OCI-LY3 (cell line): ENCODE measurements at regions not wholly inside any gene's neighbourhood (a gene's known extent, or its start where the extent isn't known, plus 50 kb on each side); places are given as distances from the start of the nearest gene placed in this dataset.

ENCODE experiments used
- H2AFZ ChIP-seq: fragments of 200-600, 300-600 bp; shearing (Covaris generic); 2 replicates; pipeline ENCODE4 v1.6.0; 2014; ENCODE audit warnings: antibody characterized with exemption, low read depth, low read length
- H3K27ac ChIP-seq: fragments of 200-600, 300-600 bp; sonication (generic); 2 replicates; pipeline ENCODE4 v1.5.1; 2014; ENCODE audit warnings: mild to moderate bottlenecking, low read length, moderate library complexity, mixed read lengths
- H3K27me3 ChIP-seq: fragments of 200-600, 300-600 bp; sonication (generic); 2 replicates; pipeline ENCODE4 v1.6.1; 2014; ENCODE audit warnings: low read depth, low read length, mixed read lengths
- H3K36me3 ChIP-seq: fragments of 200-600, 300-600 bp; sonication (generic); replicated peaks from 2 replicates; pipeline ENCODE3; 2014; ENCODE audit warnings: low read depth, low read length, mixed read lengths
- H3K4me1 ChIP-seq: fragments of 300-600, 200-600 bp; sonication (generic); 2 replicates; pipeline ENCODE4 v1.6.1; 2014; ENCODE audit warnings: low read length, mixed read lengths
- H3K4me2 ChIP-seq: fragments of 200-600, 300-600 bp; sonication (generic); 2 replicates; pipeline ENCODE4 v1.6.1; 2014; ENCODE audit warnings: low read length, mixed read lengths
- H3K4me3 ChIP-seq: fragments of 300-600, 200-600 bp; sonication (generic); 2 replicates; pipeline ENCODE4 v1.5.1; 2014; ENCODE audit warnings: antibody characterized with exemption, mild to moderate bottlenecking, low read length, moderate library complexity
- H3K79me2 ChIP-seq: fragments of 300-600, 200-600 bp; shearing (Covaris generic); 2 replicates; pipeline ENCODE4 v1.6.1; 2014; ENCODE audit warnings: mild to moderate bottlenecking, low read length, mixed read lengths
- H3K9ac ChIP-seq: fragments of 300-600, 200-600 bp; shearing (Covaris generic); 2 replicates; pipeline ENCODE4 v1.6.0; 2014; ENCODE audit warnings: mild to moderate bottlenecking, low read length, moderate library complexity
- H3K9me3 ChIP-seq: fragments of 200-600, 300-600 bp; shearing (Covaris generic); 2 replicates; pipeline ENCODE4 v1.6.1; 2014; ENCODE audit warnings: low read length, mixed read lengths; ENCODE audit not compliant: insufficient read depth
- H4K20me1 ChIP-seq: fragments of 200-600, 300-600 bp; sonication (generic); 2 replicates; pipeline ENCODE4 v1.6.1; 2016; ENCODE audit warnings: low read length, mixed read lengths; ENCODE audit not compliant: insufficient read depth
- EZH2phosphoT487 ChIP-seq: fragments of 200-600 bp; shearing (Covaris generic); IDR thresholded peaks from 2 replicates; pipeline ENCODE4 v1.6.1; 2018; ENCODE audit warnings: antibody characterized with exemption, mixed run types, low read depth
- TF ChIP-seq, protein P1 (sequence below): fragments of 200-600, 300-600 bp; sonication (generic); IDR thresholded peaks from 2 replicates; pipeline ENCODE4 v1.5.1; 2014; ENCODE audit warnings: antibody characterized with exemption, low read length, low read depth

- H2AFZ ChIP-seq = peak overlapping the region; percentile 39; the same call in 1 of the 2 replicates
- peaks cover 15% of the 10 kb centered on the region for H3K4me1 ChIP-seq
- peak overlapping the region; percentile 76 for H3K4me3 ChIP-seq
- no peaks in the 10 kb centered on the region for H3K27me3 ChIP-seq
- peak overlapping the region; percentile 60 for H3K27ac ChIP-seq
- no peaks in the 10 kb centered on the region for H3K79me2 ChIP-seq
- no peaks in the 10 kb centered on the region for H4K20me1 ChIP-seq
- no peaks in the 10 kb centered on the region for H3K36me3 ChIP-seq
- peak overlapping the region; percentile 75 for H3K9ac ChIP-seq
- no peak for TF ChIP-seq EZH2phosphoT487
- TF ChIP-seq, protein P1, sequence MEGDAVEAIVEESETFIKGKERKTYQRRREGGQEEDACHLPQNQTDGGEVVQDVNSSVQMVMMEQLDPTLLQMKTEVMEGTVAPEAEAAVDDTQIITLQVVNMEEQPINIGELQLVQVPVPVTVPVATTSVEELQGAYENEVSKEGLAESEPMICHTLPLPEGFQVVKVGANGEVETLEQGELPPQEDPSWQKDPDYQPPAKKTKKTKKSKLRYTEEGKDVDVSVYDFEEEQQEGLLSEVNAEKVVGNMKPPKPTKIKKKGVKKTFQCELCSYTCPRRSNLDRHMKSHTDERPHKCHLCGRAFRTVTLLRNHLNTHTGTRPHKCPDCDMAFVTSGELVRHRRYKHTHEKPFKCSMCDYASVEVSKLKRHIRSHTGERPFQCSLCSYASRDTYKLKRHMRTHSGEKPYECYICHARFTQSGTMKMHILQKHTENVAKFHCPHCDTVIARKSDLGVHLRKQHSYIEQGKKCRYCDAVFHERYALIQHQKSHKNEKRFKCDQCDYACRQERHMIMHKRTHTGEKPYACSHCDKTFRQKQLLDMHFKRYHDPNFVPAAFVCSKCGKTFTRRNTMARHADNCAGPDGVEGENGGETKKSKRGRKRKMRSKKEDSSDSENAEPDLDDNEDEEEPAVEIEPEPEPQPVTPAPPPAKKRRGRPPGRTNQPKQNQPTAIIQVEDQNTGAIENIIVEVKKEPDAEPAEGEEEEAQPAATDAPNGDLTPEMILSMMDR = peak; percentile 13; the same call in 1 of the 2 replicates
- H3K4me2 ChIP-seq = peak overlapping the region; percentile 77
- H3K9me3 ChIP-seq = no peaks in the 10 kb centered on the region
Measured at GRCh38 chr10:89837165-89838043, 136.0 kb downstream of the KIF20B start.

DNA sequence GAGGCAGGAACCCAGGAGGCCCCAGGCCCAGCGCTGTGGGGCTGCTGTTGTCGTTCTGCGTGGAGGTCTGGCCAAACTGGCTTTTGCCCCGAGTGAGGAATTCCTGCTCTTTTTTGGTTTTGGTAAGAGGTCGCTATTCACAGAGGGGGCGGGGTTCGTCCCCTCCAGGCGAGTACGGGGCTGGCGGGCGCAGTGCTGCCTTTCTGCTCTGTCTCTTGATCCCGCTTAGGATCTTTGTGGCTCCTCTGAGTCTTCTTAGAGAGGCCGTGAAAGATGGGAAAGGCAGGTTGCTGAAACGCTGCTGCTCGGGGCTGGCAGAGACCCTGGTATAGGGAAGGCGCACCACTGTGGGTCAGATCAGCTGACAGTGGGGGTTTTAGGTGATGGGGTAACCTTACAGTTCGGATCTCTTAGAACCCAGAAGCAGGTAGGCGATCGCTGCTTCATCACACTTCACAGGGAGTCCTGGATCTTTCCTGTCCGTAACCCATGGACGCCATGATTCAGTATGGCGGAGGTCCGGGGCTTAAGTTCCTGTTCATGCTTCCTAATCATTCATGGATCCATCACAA, 136.7 kb downstream of the KIF20B start:
- no peaks in the 10 kb centered on the region for H3K79me2 ChIP-seq
- peak overlapping the region; percentile 77 for H3K4me2 ChIP-seq
- H4K20me1 ChIP-seq = no peaks in the 10 kb centered on the region
- H3K4me1 ChIP-seq = peaks cover 15% of the 10 kb centered on the region
- no peaks in the 10 kb centered on the region for H3K9me3 ChIP-seq
- peak overlapping the region; percentile 60 for H3K27ac ChIP-seq
- peak overlapping the region; percentile 76 for H3K4me3 ChIP-seq
- H3K9ac ChIP-seq = peak overlapping the region; percentile 75
- TF ChIP-seq, protein P1 = no peak
- TF ChIP-seq EZH2phosphoT487 = no peak
- no peaks in the 10 kb centered on the region for H3K27me3 ChIP-seq
- H3K36me3 ChIP-seq = no peaks in the 10 kb centered on the region
- H2AFZ ChIP-seq = peak overlapping the region; percentile 39; the same call in 1 of the 2 replicates

DNA sequence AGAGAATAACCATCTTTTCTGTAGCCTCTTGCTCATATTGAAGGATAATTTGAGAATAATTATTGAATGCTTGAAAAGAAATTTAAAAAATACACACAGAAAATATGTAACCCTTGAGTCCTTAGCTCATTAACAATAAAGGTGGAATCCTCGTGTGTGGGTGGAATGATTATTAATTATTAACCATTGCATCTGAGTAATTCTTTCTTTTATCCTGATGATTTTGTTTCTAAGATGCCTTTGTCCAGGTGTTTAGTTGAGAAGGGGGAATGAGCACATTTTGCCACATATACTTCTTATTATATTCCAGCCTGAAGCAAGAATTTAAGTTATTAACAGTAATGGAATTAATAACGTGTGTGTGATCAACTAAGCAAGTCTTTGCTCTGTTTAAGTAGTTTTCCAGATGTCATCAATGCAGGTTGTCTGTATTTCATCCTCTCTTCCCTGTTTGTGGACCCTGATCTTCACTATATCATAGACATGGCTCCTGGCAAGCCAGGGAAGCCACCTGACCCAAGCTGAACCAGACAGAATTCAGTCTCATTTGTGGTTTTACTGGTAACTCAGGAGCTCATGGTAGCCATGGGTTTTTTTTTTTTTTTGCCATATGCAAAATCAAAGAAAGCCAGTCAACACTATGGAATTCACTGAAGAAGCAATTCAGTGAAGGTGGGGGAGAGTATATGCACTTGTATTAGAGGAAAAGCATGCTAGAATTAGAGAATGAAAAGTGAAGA, 144.3 kb downstream of the KIF20B start:
- Histone ChIP-seq H3K9ac (no peak overlapping the region), H4K20me1 (no peaks in the 10 kb centered on the region), H3K79me2 (no peaks in the 10 kb centered on the region), H2AFZ (no peak overlapping the region), H3K27me3 (no peaks in the 10 kb centered on the region), H3K4me3 (no peak overlapping the region), H3K4me2 (no peak overlapping the region), H3K4me1 (peaks cover 7% of the 10 kb centered on the region), H3K9me3 (no peaks in the 10 kb centered on the region), H3K36me3 (no peaks in the 10 kb centered on the region), H3K27ac (no peak overlapping the region)
- no peak for TF ChIP-seq EZH2phosphoT487
- TF ChIP-seq, protein P1 = no peak

DNA sequence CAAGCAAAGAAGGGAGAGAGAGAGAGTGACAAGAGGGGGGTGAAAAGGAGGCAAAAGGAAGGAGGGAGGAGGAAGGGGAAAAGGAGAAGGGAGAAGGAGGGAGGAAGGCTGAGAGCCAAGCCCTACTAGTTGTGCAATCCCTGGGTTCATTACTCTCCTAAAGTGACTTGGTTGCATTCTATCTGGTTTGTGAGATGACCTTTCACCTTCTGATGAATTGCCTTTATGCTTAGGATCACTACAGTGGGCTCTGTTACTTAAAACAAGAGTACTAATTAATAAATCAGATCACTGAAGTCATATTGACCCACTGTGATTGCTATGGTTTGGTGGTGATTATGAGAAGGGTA, 144.9 kb downstream of the KIF20B start:
- H3K4me2 ChIP-seq = no peak overlapping the region
- no peaks in the 10 kb centered on the region for H3K79me2 ChIP-seq
- H3K27me3 ChIP-seq = no peaks in the 10 kb centered on the region
- no peak overlapping the region for H3K4me3 ChIP-seq
- no peak overlapping the region for H3K9ac ChIP-seq
- no peak overlapping the region for H3K27ac ChIP-seq
- H4K20me1 ChIP-seq = no peaks in the 10 kb centered on the region
- no peaks in the 10 kb centered on the region for H3K36me3 ChIP-seq
- H2AFZ ChIP-seq = no peak overlapping the region
- no peak for TF ChIP-seq EZH2phosphoT487
- TF ChIP-seq, protein P1 = no peak
- no peaks in the 10 kb centered on the region for H3K9me3 ChIP-seq
- peaks cover 7% of the 10 kb centered on the region for H3K4me1 ChIP-seq
